ENCODE measurements at regions not wholly inside any gene's neighbourhood (a gene's known extent, or its start where the extent isn't known, plus 50 kb on each side); places are given as distances from the start of the nearest gene placed in this dataset.

- TF ChIP-seq, protein P1, sequence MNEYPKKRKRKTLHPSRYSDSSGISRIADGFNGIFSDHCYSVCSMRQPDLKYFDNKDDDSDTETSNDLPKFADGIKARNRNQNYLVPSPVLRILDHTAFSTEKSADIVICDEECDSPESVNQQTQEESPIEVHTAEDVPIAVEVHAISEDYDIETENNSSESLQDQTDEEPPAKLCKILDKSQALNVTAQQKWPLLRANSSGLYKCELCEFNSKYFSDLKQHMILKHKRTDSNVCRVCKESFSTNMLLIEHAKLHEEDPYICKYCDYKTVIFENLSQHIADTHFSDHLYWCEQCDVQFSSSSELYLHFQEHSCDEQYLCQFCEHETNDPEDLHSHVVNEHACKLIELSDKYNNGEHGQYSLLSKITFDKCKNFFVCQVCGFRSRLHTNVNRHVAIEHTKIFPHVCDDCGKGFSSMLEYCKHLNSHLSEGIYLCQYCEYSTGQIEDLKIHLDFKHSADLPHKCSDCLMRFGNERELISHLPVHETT (CRISPR knock-in tag; conservative IDR thresholded peaks at IDR 0.05): no peak
- no peak for TF ChIP-seq FOXM1 (CRISPR knock-in tag; IDR thresholded peaks at IDR 0.05)
- no peak for TF ChIP-seq ETV6 (CRISPR knock-in tag; conservative IDR thresholded peaks at IDR 0.05)
- TF ChIP-seq ATF7 (IDR thresholded peaks at IDR 0.05): no peak
- no peak for TF ChIP-seq ATF7 (CRISPR knock-in tag; IDR thresholded peaks at IDR 0.05)
- TF ChIP-seq PBX2 (CRISPR knock-in tag; IDR thresholded peaks at IDR 0.05): peak; percentile 76
- TF ChIP-seq SIN3B (IDR thresholded peaks at IDR 0.05; ENCODE audit: low read length): no peak
- no peak for TF ChIP-seq ZNF883 (CRISPR knock-in tag; IDR thresholded peaks at IDR 0.05; ENCODE audit: not compliant biosample characterization)
- TF ChIP-seq ZNF75D (CRISPR knock-in tag; IDR thresholded peaks at IDR 0.05; ENCODE audit: borderline replicate concordance): no peak
- no peak for TF ChIP-seq U2AF2 (IDR thresholded peaks at IDR 0.05; ENCODE audit: low read depth, low read length)
- TF ChIP-seq CBFB (CRISPR knock-in tag; IDR thresholded peaks at IDR 0.05): no peak
- TF ChIP-seq JUNB (CRISPR knock-in tag; IDR thresholded peaks at IDR 0.05; ENCODE audit: borderline replicate concordance): no peak
- peak; percentile 53 for TF ChIP-seq HNF4A (CRISPR knock-in tag; IDR thresholded peaks at IDR 0.05)
- TF ChIP-seq SMAD1 (CRISPR knock-in tag; IDR thresholded peaks at IDR 0.05; ENCODE audit: borderline replicate concordance, low read depth): no peak
- no peak for TF ChIP-seq ZNF253 (CRISPR knock-in tag; IDR thresholded peaks at IDR 0.05; ENCODE audit: borderline replicate concordance)
- no peak for TF ChIP-seq HHEX (CRISPR knock-in tag; IDR thresholded peaks at IDR 0.05)
- no peak for TF ChIP-seq CHD4 (IDR thresholded peaks at IDR 0.05; ENCODE audit: borderline replicate concordance, low read length)
- no peak for TF ChIP-seq RBM22 (optimal IDR thresholded peaks at IDR 0.05; ENCODE audit: low read length)
- TF ChIP-seq PCBP2 (optimal IDR thresholded peaks at IDR 0.05; ENCODE audit: low read depth, low read length, poor library complexity, severe bottlenecking): no peak
- no peak for TF ChIP-seq SNAPC2 (CRISPR knock-in tag; IDR thresholded peaks at IDR 0.05)
- TF ChIP-seq CREBL2 (CRISPR knock-in tag; IDR thresholded peaks at IDR 0.05; ENCODE audit: borderline replicate concordance): no peak
- no peak for TF ChIP-seq MTF1 (CRISPR knock-in tag; IDR thresholded peaks at IDR 0.05)
- TF ChIP-seq ZMYM3 (CRISPR knock-in tag; IDR thresholded peaks at IDR 0.05): no peak
- no peak for TF ChIP-seq MIER2 (CRISPR knock-in tag; IDR thresholded peaks at IDR 0.05)
- TF ChIP-seq NFYC (CRISPR knock-in tag; IDR thresholded peaks at IDR 0.05): no peak
- TF ChIP-seq CEBPG (CRISPR knock-in tag; IDR thresholded peaks at IDR 0.05): peak; percentile 40
- TF ChIP-seq, protein P2, sequence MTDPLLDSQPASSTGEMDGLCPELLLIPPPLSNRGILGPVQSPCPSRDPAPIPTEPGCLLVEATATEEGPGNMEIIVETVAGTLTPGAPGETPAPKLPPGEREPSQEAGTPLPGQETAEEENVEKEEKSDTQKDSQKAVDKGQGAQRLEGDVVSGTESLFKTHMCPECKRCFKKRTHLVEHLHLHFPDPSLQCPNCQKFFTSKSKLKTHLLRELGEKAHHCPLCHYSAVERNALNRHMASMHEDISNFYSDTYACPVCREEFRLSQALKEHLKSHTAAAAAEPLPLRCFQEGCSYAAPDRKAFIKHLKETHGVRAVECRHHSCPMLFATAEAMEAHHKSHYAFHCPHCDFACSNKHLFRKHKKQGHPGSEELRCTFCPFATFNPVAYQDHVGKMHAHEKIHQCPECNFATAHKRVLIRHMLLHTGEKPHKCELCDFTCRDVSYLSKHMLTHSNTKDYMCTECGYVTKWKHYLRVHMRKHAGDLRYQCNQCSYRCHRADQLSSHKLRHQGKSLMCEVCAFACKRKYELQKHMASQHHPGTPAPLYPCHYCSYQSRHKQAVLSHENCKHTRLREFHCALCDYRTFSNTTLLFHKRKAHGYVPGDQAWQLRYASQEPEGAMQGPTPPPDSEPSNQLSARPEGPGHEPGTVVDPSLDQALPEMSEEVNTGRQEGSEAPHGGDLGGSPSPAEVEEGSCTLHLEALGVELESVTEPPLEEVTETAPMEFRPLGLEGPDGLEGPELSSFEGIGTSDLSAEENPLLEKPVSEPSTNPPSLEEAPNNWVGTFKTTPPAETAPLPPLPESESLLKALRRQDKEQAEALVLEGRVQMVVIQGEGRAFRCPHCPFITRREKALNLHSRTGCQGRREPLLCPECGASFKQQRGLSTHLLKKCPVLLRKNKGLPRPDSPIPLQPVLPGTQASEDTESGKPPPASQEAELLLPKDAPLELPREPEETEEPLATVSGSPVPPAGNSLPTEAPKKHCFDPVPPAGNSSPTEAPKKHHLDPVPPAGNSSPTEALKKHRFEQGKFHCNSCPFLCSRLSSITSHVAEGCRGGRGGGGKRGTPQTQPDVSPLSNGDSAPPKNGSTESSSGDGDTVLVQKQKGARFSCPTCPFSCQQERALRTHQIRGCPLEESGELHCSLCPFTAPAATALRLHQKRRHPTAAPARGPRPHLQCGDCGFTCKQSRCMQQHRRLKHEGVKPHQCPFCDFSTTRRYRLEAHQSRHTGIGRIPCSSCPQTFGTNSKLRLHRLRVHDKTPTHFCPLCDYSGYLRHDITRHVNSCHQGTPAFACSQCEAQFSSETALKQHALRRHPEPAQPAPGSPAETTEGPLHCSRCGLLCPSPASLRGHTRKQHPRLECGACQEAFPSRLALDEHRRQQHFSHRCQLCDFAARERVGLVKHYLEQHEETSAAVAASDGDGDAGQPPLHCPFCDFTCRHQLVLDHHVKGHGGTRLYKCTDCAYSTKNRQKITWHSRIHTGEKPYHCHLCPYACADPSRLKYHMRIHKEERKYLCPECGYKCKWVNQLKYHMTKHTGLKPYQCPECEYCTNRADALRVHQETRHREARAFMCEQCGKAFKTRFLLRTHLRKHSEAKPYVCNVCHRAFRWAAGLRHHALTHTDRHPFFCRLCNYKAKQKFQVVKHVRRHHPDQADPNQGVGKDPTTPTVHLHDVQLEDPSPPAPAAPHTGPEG (CRISPR knock-in tag; IDR thresholded peaks at IDR 0.05): no peak
These were observed 111.8 kb downstream of the ACTL7B start (continued) for GRCh38 chr9:108743901-108744371.

Data from HepG2 (cell line).